GM19395 (cell line): ENCODE measurements at regions not wholly inside any gene's neighbourhood (a gene's known extent, or its start where the extent isn't known, plus 50 kb on each side); places are given as distances from the start of the nearest gene placed in this dataset.
"Not testable (repeated sequence)": the region's sequence is repeated elsewhere in the genome, so short reads cannot be mapped to it uniquely, and the experiment has no call there.

ENCODE experiments used
- ATAC-seq: cut with Tn5 transposase; IDR thresholded peaks from one replicate; pipeline ENCODE4 v1.9.1; 2021; ENCODE audit warnings: mild to moderate bottlenecking, moderate library complexity; ENCODE audit not compliant: unreplicated experiment

GRCh38 chr15:31433091-31433490 is 106.5 kb downstream of the KLF13 start:
- no peak for ATAC-seq

DNA sequence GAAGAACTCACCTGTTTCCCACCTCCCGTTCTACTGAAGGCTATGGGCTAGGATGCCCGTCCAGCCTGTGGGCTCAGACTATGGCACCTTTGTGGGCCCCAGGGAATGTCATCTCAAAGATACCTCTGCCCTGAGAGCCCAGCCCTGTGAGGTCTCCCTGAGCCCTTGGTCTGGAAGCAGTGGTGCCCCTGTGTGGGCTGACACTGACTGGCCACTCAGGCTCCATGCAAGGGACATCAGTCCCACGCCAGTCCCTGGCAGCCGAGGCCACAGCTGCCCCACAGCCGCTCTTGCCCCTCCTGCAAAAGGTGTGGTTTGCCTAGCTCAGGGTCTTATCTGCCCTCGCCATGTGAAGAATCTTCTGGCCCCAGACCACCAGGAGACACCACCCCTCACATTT is 106.9 kb downstream of the KLF13 start:
- ATAC-seq: no peak

GRCh38 chr15:31434275-31434587 is 107.6 kb downstream of the KLF13 start:
- no peak for ATAC-seq

- ATAC-seq: peak; percentile 51
Observed at GRCh38 chr15:31434588-31435260, 108.1 kb downstream of the KLF13 start.

DNA sequence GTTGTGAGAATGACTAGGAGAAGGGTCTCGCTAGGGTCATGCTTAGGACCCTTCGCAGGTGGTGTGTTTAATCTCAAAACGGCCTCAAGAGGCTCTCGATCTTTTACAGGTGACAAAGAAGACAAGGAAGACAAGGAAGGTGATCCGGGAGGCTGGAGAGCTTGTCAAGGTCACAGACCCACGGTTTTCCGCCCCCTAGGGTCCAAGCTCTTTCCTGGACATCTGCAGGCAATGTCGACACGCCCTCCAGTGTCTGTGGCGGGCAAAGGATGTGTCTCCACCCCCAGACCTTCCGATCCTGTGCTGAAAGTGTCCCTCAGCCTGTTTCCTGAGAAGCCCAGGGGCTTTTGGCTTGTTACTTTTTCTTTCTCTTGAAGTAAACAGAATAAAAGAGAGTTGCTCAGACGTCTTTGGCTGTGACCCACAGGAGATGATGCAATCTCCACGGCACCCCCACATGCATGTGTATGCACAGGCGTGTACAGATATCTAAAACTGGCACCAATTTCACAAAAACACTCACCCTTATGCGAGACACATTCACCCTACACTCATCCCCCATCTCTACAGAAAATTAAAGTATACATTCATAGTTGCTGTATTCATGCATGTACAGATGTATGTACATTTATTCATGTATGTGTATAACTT is 108.8 kb downstream of the KLF13 start:
- ATAC-seq: peak; percentile 76

DNA sequence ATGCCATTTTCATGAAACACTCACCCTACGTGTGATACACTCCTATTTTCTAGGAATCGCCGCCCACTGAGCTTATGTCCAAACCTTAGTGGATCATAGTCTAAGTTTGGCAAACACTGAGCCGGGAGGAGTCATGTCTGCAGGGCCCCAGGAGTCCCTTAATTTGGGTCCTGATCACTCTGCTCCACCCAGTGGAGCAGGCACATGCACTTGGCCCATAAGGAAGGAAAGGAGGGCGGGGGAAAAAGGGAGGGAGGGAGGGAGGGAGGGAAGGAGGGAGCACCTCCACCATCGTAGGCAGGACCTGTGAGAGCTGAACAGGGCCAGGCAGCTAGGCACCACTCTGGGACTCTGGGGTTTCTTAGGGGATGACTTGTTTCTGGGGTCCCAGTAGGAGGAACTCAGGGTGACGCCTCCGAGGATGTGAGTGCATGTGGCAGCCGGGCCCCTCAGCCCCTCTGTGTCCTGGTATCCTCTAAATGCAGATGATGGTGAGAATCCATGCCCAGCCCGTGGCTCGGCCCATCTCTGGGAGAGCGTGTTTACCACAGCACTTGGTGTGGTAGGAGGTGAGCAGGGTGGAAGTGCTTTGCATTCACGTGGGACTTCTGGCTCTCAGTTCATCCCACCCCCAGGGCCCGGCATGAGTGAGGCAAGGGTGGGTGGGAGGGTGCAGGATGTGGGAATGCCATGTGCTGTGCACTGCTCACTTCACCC is 109.4 kb downstream of the KLF13 start:
- ATAC-seq: no peak

DNA sequence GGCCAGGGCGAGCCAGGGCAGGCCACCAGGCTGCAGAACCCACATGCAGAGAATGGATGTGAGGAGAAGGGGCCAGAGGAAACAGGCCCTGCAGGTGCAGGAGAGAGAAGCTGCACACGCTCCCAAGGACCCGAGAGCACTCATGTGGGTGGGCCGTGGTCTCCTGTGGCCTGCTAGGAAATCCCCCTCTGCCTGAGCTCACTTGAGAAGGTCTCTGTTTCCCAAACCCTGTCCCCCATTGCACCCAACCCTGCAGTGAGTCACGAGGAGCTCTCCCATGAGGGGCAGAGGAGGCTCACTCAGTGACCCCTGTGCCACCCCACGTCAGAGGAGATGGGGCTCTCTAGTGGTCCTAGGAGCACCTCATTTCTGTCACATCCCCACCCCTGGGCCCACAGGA is 111.1 kb downstream of the KLF13 start:
- ATAC-seq: no peak

DNA sequence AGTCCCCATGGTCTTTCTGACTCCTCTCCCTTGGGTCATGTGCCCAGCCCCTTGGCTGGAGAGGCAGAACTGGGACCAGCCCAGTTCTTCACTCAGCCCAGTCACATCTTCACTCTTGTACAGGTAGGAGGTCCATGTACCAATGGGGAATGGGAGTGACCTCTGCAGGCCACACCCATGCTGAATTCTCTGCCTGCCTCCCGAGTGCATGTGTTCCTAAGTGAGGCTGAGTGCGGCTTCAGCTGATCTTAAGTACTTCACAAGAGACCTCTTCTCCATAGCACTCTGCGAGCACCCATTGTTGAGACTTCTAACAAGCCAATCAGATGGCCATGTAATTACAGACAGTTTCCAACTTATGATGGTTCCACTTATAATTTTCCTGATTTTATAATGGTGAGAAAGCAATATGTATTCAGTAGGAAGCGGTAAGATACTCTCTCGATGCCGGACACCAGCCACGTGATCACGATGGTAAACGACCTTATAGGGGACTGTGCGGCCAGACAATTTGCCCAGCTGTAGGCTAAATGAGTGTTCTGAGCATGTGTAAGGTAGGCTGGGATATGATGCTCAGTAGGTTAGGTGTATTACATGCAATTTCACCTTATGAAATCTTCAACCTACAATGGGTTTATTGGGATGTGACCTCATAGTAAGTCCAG is 112.1 kb downstream of the KLF13 start:
- no peak for ATAC-seq

DNA sequence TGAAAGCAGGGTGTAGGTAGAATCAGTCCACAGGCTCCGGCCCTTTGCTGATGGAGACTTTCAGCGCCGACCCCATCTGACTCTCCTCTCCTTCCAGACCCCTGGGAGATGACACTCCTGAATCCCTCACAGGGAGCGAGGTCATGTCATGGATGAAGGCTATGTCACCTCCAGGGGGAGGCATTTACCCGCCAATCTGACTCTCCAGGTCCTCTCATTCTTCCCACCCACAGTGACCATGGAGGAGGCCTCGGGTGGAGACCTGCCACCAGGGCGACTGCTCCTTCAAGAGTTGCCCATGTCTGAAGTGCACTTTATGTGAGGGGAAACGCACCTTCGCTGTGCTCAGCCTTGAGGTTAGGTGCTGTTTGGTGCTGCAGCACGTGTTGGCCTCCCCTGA is 112.7 kb downstream of the KLF13 start:
- no peak for ATAC-seq

DNA sequence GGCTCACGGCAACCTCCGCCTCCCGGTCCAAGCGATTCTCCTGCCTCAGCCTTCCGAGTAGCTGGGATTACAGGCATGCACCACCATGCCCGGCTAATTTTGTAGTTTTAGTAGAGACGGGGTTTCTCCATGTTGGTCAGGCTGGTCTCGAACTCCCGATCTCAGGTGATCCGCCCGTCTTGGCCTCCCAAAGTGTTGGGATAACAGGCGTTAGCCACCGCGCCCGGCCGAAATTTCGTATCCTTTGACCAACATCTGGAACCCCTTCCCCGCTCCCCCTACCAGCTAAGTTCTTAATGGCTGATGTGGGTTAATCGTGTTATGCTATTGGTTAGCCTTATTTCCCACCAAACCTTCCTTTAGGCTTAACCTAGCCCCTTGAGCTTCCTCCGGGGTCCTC is 113.6 kb downstream of the KLF13 start:
- ATAC-seq: not testable (repeated sequence)

- no peak for ATAC-seq
Observed at GRCh38 chr15:31440754-31441311, 114.2 kb downstream of the KLF13 start.

GRCh38 chr15:31442226-31442625 is 115.6 kb downstream of the KLF13 start:
- no peak for ATAC-seq

GRCh38 chr15:31442699-31443111 is 116.1 kb downstream of the KLF13 start:
- no peak for ATAC-seq

DNA sequence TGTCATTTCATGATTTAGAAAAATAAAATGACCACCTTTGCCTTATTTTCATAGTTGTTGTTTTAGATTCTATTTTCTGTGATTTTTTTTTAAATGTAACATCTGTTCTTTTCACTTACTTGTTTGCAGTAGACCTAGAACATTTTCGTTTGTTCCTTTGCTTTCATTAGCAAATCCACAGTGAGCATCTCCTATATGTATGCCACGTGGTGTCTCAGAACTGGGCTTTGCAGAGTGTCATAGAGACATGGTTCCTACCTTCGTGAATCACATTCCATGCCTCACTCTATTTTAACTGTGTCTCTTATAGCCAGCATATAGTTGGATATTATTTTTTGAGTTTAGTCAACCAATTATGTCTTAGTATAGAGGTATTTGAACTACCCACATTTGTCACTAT is 118.2 kb downstream of the KLF13 start:
- no peak for ATAC-seq

- no peak for ATAC-seq
Observed at GRCh38 chr15:31446546-31446945, 119.9 kb downstream of the KLF13 start.

GRCh38 chr15:31447931-31448634 is 121.4 kb downstream of the KLF13 start:
- ATAC-seq: no peak

DNA sequence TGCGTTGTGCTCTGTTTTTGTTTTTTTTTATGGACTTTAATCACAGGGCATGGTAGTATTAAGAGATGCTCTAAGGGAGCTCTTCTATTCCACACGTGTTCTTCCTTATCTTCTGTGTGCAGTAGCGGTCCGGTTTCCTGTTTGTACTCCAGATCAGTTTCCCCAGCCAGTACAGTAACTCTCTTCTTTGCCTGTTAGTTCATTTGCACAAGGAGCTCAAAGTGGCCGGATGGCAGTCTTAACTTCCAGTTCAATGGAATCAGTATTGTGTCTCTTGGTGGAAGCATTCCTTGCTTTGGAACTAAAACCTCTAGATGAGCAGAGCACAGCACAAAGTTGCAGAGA is 122.0 kb downstream of the KLF13 start:
- no peak for ATAC-seq

DNA sequence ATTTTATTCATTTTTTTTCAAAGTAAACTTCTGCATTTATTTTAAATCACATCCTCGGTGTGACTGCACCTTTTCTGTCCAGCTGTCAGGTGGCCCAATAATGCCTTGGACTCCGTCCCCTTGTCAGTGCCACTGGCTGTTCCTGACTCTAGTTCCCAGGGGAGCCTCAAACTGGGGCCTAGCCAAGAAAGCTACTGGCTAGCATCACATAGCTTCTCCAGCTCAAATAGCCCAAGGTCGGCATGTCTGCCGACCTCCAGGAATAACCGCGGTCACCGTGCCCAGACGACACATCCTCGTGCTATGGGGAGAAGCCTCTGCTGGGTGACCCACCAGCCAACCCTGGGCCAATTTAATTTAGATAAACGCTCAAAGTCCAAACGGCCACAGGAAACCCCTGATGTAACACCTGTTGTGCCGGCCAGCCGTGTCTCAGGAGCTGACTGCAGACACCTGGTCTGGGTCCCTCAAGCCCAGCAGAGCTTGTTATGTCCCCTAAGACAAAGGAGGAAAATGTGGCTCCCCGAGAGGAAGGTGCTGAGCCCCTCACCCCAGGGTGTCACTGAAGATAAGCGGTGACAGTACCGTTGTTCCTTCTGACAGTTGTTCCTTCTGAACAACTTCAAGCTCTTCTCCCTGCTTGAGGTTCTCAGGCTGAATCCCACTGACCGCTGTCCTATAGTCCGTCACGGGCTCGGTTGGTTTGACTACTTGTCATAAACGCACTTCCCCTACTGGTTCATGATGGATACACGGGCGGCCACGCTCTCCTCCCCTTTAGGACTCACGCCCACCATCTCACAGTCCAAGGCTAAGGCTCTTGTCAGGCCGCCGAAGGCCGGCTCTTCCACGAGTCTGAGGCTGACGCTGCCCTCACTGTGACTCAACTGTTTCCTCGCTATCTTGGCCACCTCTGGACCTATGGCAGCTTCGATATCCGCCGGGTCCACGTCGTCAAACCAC is 126.2 kb downstream of the KLF13 start:
- ATAC-seq: no peak

DNA sequence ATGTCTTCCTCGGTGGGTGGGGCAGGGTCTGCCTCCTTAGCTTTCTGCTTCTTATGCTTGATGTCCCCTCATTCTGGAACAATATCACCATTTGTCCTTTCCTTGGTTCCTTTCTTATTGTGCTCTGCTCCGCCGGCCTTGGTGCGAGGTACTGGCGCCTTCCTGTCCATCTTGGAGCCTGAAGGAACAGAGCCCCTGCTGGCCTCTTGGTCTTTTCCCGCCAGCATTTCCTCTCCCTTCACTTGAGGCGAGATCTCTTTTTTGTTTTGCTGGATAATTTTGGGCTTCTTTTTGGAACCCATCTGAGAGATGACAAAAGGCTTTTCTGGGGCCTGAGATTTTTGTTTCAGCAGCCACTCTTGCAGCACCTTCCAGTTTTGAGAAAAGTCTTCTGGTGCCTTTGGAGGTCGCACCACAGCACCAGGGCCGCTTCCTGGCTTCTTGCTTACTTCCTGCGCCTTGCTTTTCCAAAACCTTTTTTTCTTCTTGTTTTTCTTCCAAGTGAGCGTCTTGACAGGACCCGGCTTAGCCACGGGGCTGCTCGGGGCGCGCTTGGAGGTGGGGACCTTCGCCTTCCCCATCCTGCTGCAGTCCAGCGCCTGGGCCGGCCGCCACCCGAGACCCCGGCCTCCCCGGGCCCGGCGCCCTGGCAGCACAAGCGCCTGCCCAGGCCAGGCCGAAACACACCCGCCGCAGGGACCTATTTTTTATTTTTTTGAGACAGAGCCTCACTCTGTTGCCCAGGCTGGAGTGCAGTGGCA is 127.1 kb downstream of the KLF13 start:
- no peak for ATAC-seq
